Nephron (organoid): ENCODE measurements at regions not wholly inside any gene's neighbourhood (a gene's known extent, or its start where the extent isn't known, plus 50 kb on each side); places are given as distances from the start of the nearest gene placed in this dataset.

Source experiments
- H3K27ac Mint-ChIP-seq, 3 experiments: 2 replicates each; pipeline ENCODE4 v1.8.0; 2020; ENCODE audit warnings: mixed read lengths in 3 of 3, mild to moderate bottlenecking in 2 of 3, moderate library complexity in 1 of 3
- H3K27me3 Mint-ChIP-seq: 2 replicates; pipeline ENCODE4 v1.8.0; 2021; ENCODE audit warnings: low read depth, mild to moderate bottlenecking, moderate library complexity, mixed read lengths
- H3K36me3 Mint-ChIP-seq: 2 replicates; pipeline ENCODE4 v1.8.0; 2020; ENCODE audit warnings: low read depth, mixed read lengths
- H3K4me1 Mint-ChIP-seq: 2 replicates; pipeline ENCODE4 v1.8.0; 2020; ENCODE audit warnings: mixed read lengths
- H3K4me3 Mint-ChIP-seq, 3 experiments: 2 replicates each; pipeline ENCODE4 v1.8.0; 2020; ENCODE audit warnings: mild to moderate bottlenecking in 3 of 3, mixed read lengths in 3 of 3, moderate library complexity in 2 of 3
- H3K9me3 Mint-ChIP-seq: 2 replicates; pipeline ENCODE4 v1.8.0; 2020; ENCODE audit warnings: mixed read lengths
- TF ChIP-seq, protein P1 (sequence below), 3 experiments: fragments of 200-600 bp; sonication (generic); IDR thresholded peaks; one replicate each; pipeline ENCODE4 v1.5.0; 2021; ENCODE audit warnings: antibody characterized with exemption in 3 of 3; ENCODE audit not compliant: unreplicated experiment in 3 of 3

DNA sequence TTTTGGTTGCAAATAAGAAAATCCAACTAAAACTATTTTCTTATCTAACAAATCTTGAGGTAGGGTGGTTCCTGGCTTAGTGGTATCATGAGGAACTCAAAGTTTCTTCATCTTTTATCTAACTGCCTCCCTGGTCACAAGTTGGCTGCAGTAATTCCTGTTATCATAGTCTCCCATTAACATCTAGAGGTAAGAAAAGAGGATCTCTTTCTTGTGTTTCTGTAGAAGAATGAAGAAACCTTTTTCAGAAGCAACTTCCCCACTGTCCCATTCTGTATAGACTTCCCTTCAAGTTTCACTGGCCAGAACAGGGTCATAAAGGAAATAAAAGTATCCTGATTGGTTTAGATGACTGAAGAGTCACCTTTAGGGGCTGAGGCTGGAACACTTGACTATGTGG lies 81.8 kb upstream of the ELL2 start:
- Mint-ChIP-seq H3K4me1 (no peaks in the 10 kb centered on the region), H3K27ac (no peak overlapping the region), H3K27me3 (no peaks in the 10 kb centered on the region), H3K9me3 (no peaks in the 10 kb centered on the region), H3K4me3 (no peak overlapping the region), H3K36me3 (no peaks in the 10 kb centered on the region)
- TF ChIP-seq, protein P1, sequence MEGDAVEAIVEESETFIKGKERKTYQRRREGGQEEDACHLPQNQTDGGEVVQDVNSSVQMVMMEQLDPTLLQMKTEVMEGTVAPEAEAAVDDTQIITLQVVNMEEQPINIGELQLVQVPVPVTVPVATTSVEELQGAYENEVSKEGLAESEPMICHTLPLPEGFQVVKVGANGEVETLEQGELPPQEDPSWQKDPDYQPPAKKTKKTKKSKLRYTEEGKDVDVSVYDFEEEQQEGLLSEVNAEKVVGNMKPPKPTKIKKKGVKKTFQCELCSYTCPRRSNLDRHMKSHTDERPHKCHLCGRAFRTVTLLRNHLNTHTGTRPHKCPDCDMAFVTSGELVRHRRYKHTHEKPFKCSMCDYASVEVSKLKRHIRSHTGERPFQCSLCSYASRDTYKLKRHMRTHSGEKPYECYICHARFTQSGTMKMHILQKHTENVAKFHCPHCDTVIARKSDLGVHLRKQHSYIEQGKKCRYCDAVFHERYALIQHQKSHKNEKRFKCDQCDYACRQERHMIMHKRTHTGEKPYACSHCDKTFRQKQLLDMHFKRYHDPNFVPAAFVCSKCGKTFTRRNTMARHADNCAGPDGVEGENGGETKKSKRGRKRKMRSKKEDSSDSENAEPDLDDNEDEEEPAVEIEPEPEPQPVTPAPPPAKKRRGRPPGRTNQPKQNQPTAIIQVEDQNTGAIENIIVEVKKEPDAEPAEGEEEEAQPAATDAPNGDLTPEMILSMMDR (IDR thresholded peaks at IDR 0.05; ENCODE audit: unreplicated experiment in 3 of 3): no peak

DNA sequence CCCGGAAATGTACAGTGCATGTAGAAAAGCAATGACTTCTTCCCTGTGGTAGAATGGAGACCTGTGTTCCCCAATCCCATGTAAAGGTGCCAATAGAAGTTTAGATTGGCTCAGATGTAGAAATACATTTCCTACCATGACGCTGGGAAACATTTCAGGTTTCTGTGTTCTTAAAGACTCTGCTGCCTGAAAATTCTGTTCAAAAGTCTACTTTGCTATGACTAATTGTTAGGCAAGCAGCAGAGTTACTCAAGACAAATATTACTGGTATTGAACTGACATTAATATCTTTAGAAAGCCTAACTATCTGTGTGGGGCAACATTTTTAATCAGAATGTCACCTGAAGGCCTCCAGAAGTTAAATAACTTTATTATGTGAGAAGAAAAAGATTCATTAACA lies 75.5 kb upstream of the ELL2 start:
- no peak overlapping the region for H3K27ac Mint-ChIP-seq
- no peaks in the 10 kb centered on the region for H3K4me1 Mint-ChIP-seq
- H3K9me3 Mint-ChIP-seq: peaks cover 3% of the 10 kb centered on the region
- TF ChIP-seq, protein P1 (IDR thresholded peaks at IDR 0.05; ENCODE audit: unreplicated experiment in 3 of 3): no peak
- no peak overlapping the region for H3K4me3 Mint-ChIP-seq
- H3K27me3 Mint-ChIP-seq: no peaks in the 10 kb centered on the region
- no peaks in the 10 kb centered on the region for H3K36me3 Mint-ChIP-seq

DNA sequence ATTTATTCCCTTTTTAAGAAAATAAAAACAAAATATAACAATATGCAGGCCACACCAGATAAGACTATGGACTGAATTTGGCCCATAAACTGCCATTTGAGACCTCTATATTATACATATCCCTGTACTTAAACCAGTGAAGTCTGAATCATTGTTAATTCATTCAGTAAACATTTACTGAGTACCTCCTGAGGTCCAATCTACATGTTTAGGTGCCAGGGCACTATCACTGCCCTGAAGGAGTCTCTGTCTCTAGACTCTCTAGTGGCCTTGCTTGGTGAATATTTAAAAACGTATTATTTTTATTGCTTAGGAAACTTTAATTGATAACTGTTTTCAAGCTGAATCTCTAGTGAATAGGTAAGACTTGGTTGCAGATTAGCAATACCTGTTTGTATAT lies 74.7 kb upstream of the ELL2 start:
- no peak overlapping the region for H3K4me3 Mint-ChIP-seq
- H3K36me3 Mint-ChIP-seq: no peaks in the 10 kb centered on the region
- no peaks in the 10 kb centered on the region for H3K27me3 Mint-ChIP-seq
- peaks cover 3% of the 10 kb centered on the region for H3K9me3 Mint-ChIP-seq
- H3K4me1 Mint-ChIP-seq: no peaks in the 10 kb centered on the region
- H3K27ac Mint-ChIP-seq: no peak overlapping the region
- TF ChIP-seq, protein P1 (IDR thresholded peaks at IDR 0.05; ENCODE audit: unreplicated experiment in 3 of 3): no peak

DNA sequence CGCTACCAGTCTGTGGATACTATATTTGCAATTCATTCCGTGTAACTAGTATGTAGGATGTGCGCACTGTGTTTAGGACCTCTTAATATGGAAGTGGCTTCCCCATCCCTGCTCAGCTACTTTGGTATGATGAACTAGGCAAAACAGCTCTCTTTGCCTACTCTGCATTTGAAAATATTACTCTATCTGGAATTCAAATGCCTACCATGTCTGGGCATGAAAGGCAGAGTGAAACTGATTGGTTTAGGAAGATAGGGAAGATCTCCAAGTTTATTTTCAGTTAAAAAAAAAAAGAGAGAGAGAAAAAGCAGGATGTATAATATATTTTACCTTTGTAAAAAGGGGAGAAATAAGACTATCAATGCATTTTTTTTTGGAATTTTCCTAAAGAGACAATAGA lies 74.1 kb upstream of the ELL2 start:
- TF ChIP-seq, protein P1 (IDR thresholded peaks at IDR 0.05; ENCODE audit: unreplicated experiment in 3 of 3): no peak
- Mint-ChIP-seq H3K9me3 (peaks cover 3% of the 10 kb centered on the region), H3K27ac (no peak overlapping the region), H3K36me3 (no peaks in the 10 kb centered on the region), H3K4me1 (no peaks in the 10 kb centered on the region), H3K4me3 (no peak overlapping the region), H3K27me3 (no peaks in the 10 kb centered on the region)

DNA sequence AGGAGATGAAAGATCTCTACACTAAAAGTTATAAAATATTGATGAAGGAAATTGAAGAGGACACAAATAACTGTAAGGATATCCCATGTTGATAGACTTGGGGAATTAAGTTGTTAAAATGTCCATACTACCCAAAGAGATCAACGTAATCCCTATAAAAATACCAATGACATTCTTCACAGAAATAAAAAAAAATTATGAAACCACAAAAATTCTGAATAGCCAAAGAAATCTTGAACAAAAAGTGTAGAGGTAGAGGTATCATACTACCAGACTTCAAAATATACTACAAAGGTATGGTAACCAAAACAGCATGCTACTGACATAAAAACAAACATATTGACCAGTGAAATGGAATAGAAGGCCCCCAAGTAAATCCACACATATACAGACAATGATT lies 71.5 kb upstream of the ELL2 start:
- H3K27me3 Mint-ChIP-seq: no peaks in the 10 kb centered on the region
- H3K9me3 Mint-ChIP-seq: peaks cover 3% of the 10 kb centered on the region
- H3K36me3 Mint-ChIP-seq: no peaks in the 10 kb centered on the region
- H3K4me3 Mint-ChIP-seq: no peak overlapping the region
- H3K4me1 Mint-ChIP-seq: no peaks in the 10 kb centered on the region
- no peak overlapping the region for H3K27ac Mint-ChIP-seq
- TF ChIP-seq, protein P1 (IDR thresholded peaks at IDR 0.05; ENCODE audit: unreplicated experiment in 3 of 3): no peak

DNA sequence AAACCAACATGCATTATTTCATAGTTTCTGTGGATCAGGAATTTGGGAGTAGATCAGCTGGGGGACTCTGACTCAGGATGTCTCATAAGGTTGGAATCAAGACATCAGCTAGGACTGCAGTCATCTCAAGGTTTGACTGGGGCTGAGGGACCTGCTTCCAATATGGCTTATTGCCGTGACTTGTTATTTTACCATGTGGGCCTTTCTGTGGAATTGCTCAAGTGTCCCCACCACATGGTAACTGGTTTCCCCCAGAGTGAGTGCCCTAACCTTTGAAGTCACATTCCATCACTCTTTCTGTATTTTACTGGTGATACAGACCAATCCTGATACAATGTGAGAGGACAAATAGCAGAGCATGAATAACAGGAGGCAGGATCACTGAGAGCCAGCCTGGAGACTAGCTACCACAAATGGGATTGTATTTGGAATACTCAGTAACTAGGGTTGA lies 70.2 kb upstream of the ELL2 start:
- Mint-ChIP-seq H3K27me3 (no peaks in the 10 kb centered on the region), H3K4me1 (no peaks in the 10 kb centered on the region), H3K36me3 (no peaks in the 10 kb centered on the region), H3K27ac (no peak overlapping the region), H3K9me3 (peaks cover 3% of the 10 kb centered on the region), H3K4me3 (no peak overlapping the region)
- TF ChIP-seq, protein P1 (IDR thresholded peaks at IDR 0.05; ENCODE audit: unreplicated experiment in 3 of 3): no peak
